ENCODE measurements at regions not wholly inside any gene's neighbourhood (a gene's known extent, or its start where the extent isn't known, plus 50 kb on each side); places are given as distances from the start of the nearest gene placed in this dataset.

DNA sequence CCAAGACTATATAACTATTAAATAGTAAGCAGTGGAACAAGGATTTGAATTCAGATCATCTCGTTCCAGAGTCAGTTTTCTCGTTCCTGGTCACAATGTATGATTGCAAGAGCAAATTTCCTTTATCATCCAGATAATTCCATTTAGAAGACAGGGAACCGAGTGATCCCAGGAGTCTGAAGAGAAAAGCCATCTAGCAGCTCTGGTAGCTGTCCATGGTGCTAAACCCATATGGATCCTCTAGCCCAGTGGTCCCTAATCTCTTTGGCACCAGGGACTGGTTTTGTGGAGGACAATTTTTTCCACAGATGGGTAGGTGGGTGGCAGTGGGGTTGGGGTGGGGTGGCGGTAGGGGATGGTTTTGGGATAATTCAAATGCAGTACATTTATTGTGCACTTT is 229.4 kb downstream of the PTPRU start:
- DNase-seq (ENCODE audit: low read depth in 6 of 9, low spot score in 9 of 9): peak in 2 of 9 donors; percentile 6 to 10
- H3K27me3 ChIP-seq (ENCODE audit: control insufficient read depth in 2 of 2, insufficient read depth in 1 of 2, low read length in 1 of 2): no peaks in the 10 kb centered on the region
- no peaks in the 10 kb centered on the region for H3K4me1 ChIP-seq (ENCODE audit: control insufficient read depth in 2 of 2, insufficient read depth in 2 of 2, low read length in 2 of 2)
- H3K36me3 ChIP-seq (ENCODE audit: control insufficient read depth in 2 of 2, insufficient read depth in 2 of 2, low read length in 1 of 2): no peaks in the 10 kb centered on the region
- no peaks in the 10 kb centered on the region for H3K9me3 ChIP-seq (ENCODE audit: control insufficient read depth in 2 of 2, insufficient read depth in 1 of 2, low read length in 1 of 2)
- no peak overlapping the region for H3K27ac ChIP-seq (ENCODE audit: low read depth in 1 of 2, low read length in 1 of 2)
- no peak overlapping the region for H3K4me3 ChIP-seq (ENCODE audit: low read length in 2 of 2)
- WGBS: 90% methylated on average over 4 of the region's 4 CpGs

GRCh38 chr1:29462096-29462495 is 225.8 kb downstream of the PTPRU start:
- no peaks in the 10 kb centered on the region for H3K36me3 ChIP-seq (ENCODE audit: control insufficient read depth in 2 of 2, insufficient read depth in 2 of 2, low read length in 1 of 2)
- no peaks in the 10 kb centered on the region for H3K9me3 ChIP-seq (ENCODE audit: control insufficient read depth in 2 of 2, insufficient read depth in 1 of 2, low read length in 1 of 2)
- 85% methylated on average over 7 of the region's 7 CpGs for WGBS
- H3K4me3 ChIP-seq (ENCODE audit: low read length in 2 of 2): no peak overlapping the region
- H3K27me3 ChIP-seq (ENCODE audit: control insufficient read depth in 2 of 2, insufficient read depth in 1 of 2, low read length in 1 of 2): peaks cover 0 to 3% of the 10 kb centered on the region in 2 donors
- DNase-seq (ENCODE audit: low read depth in 6 of 9, low spot score in 9 of 9): no peak
- no peaks in the 10 kb centered on the region for H3K4me1 ChIP-seq (ENCODE audit: control insufficient read depth in 2 of 2, insufficient read depth in 2 of 2, low read length in 2 of 2)
- no peak overlapping the region for H3K27ac ChIP-seq (ENCODE audit: low read depth in 1 of 2, low read length in 1 of 2)

GRCh38 chr1:29461115-29461739 is 224.9 kb downstream of the PTPRU start:
- 91% methylated on average over 7 of the region's 7 CpGs for WGBS
- Histone ChIP-seq H3K27me3 (ENCODE audit: control insufficient read depth in 2 of 2, insufficient read depth in 1 of 2, low read length in 1 of 2) (peaks cover 0 to 3% of the 10 kb centered on the region in 2 donors), H3K36me3 (ENCODE audit: control insufficient read depth in 2 of 2, insufficient read depth in 2 of 2, low read length in 1 of 2) (no peaks in the 10 kb centered on the region), H3K4me1 (ENCODE audit: control insufficient read depth in 2 of 2, insufficient read depth in 2 of 2, low read length in 2 of 2) (no peaks in the 10 kb centered on the region), H3K27ac (ENCODE audit: low read depth in 1 of 2, low read length in 1 of 2) (no peak overlapping the region), H3K9me3 (ENCODE audit: control insufficient read depth in 2 of 2, insufficient read depth in 1 of 2, low read length in 1 of 2) (no peaks in the 10 kb centered on the region), H3K4me3 (ENCODE audit: low read length in 2 of 2) (no peak overlapping the region)
- no peak for DNase-seq (ENCODE audit: low read depth in 6 of 9, low spot score in 9 of 9)

- no peak for DNase-seq (ENCODE audit: low read depth in 6 of 9, low spot score in 9 of 9)
Measured at GRCh38 chr1:29460694-29461093, 224.4 kb downstream of the PTPRU start.

DNA sequence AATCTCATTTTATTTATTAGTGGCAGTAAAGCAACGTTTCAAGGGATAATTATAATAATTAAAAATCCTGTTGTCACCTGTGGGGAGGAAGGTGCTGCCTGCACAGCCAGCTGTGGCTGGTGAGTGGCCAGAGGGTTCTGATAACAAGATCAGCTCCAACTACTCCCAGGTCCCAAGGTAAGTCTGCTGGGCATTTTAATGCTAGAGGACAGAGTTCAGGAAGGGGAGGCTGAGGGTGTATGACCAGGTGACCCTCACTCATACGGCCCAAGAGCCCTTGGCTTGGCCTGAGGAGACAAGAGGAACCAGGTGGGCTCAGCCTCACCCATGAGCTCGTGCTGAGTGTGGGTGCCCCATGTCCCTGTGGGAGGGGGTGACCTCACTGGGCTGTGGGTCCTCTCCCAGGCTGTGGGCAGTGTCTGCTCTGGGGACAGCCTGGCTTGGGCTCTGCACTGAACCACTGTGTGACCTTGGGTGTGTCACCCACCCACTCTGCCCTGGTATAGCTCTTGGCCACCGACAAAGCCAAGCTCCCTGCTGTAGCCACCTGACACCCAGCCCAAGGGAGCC is 223.8 kb downstream of the PTPRU start:
- Histone ChIP-seq H3K4me3 (ENCODE audit: low read length in 2 of 2) (no peak overlapping the region), H3K27me3 (ENCODE audit: control insufficient read depth in 2 of 2, insufficient read depth in 1 of 2, low read length in 1 of 2) (peaks cover 0 to 3% of the 10 kb centered on the region in 2 donors), H3K36me3 (ENCODE audit: control insufficient read depth in 2 of 2, insufficient read depth in 2 of 2, low read length in 1 of 2) (no peaks in the 10 kb centered on the region), H3K27ac (ENCODE audit: low read depth in 1 of 2, low read length in 1 of 2) (no peak overlapping the region), H3K4me1 (ENCODE audit: control insufficient read depth in 2 of 2, insufficient read depth in 2 of 2, low read length in 2 of 2) (no peaks in the 10 kb centered on the region), H3K9me3 (ENCODE audit: control insufficient read depth in 2 of 2, insufficient read depth in 1 of 2, low read length in 1 of 2) (no peaks in the 10 kb centered on the region)
- 75% methylated on average over 4 of the region's 4 CpGs for WGBS
- no peak for DNase-seq (ENCODE audit: low read depth in 6 of 9, low spot score in 9 of 9)

More at GRCh38 chr1:29460694-29461093, 224.4 kb downstream of the PTPRU start:
- H3K36me3 ChIP-seq (ENCODE audit: control insufficient read depth in 2 of 2, insufficient read depth in 2 of 2, low read length in 1 of 2): no peaks in the 10 kb centered on the region
- no peak overlapping the region for H3K4me3 ChIP-seq (ENCODE audit: low read length in 2 of 2)
- H3K27ac ChIP-seq (ENCODE audit: low read depth in 1 of 2, low read length in 1 of 2): no peak overlapping the region
- H3K27me3 ChIP-seq (ENCODE audit: control insufficient read depth in 2 of 2, insufficient read depth in 1 of 2, low read length in 1 of 2): peaks cover 0 to 3% of the 10 kb centered on the region in 2 donors
- no peaks in the 10 kb centered on the region for H3K9me3 ChIP-seq (ENCODE audit: control insufficient read depth in 2 of 2, insufficient read depth in 1 of 2, low read length in 1 of 2)
- no peaks in the 10 kb centered on the region for H3K4me1 ChIP-seq (ENCODE audit: control insufficient read depth in 2 of 2, insufficient read depth in 2 of 2, low read length in 2 of 2)

GRCh38 chr1:29459620-29459945 is 223.3 kb downstream of the PTPRU start:
- H3K9me3 ChIP-seq (ENCODE audit: control insufficient read depth in 2 of 2, insufficient read depth in 1 of 2, low read length in 1 of 2): no peaks in the 10 kb centered on the region
- no peak for DNase-seq (ENCODE audit: low read depth in 6 of 9, low spot score in 9 of 9)
- H3K36me3 ChIP-seq (ENCODE audit: control insufficient read depth in 2 of 2, insufficient read depth in 2 of 2, low read length in 1 of 2): no peaks in the 10 kb centered on the region
- no peaks in the 10 kb centered on the region for H3K4me1 ChIP-seq (ENCODE audit: control insufficient read depth in 2 of 2, insufficient read depth in 2 of 2, low read length in 2 of 2)
- 84% methylated on average over 6 of the region's 6 CpGs for WGBS
- no peak overlapping the region for H3K27ac ChIP-seq (ENCODE audit: low read depth in 1 of 2, low read length in 1 of 2)
- H3K27me3 ChIP-seq (ENCODE audit: control insufficient read depth in 2 of 2, insufficient read depth in 1 of 2, low read length in 1 of 2): peaks cover 0 to 3% of the 10 kb centered on the region in 2 donors
- no peak overlapping the region for H3K4me3 ChIP-seq (ENCODE audit: low read length in 2 of 2)

- peaks cover 0 to 3% of the 10 kb centered on the region in 2 donors for H3K27me3 ChIP-seq (ENCODE audit: control insufficient read depth in 2 of 2, insufficient read depth in 1 of 2, low read length in 1 of 2)
- WGBS: 73% methylated on average over 8 of the region's 8 CpGs
- H3K27ac ChIP-seq (ENCODE audit: low read depth in 1 of 2, low read length in 1 of 2): no peak overlapping the region
Measured at GRCh38 chr1:29458737-29459619, 222.7 kb downstream of the PTPRU start.

DNA sequence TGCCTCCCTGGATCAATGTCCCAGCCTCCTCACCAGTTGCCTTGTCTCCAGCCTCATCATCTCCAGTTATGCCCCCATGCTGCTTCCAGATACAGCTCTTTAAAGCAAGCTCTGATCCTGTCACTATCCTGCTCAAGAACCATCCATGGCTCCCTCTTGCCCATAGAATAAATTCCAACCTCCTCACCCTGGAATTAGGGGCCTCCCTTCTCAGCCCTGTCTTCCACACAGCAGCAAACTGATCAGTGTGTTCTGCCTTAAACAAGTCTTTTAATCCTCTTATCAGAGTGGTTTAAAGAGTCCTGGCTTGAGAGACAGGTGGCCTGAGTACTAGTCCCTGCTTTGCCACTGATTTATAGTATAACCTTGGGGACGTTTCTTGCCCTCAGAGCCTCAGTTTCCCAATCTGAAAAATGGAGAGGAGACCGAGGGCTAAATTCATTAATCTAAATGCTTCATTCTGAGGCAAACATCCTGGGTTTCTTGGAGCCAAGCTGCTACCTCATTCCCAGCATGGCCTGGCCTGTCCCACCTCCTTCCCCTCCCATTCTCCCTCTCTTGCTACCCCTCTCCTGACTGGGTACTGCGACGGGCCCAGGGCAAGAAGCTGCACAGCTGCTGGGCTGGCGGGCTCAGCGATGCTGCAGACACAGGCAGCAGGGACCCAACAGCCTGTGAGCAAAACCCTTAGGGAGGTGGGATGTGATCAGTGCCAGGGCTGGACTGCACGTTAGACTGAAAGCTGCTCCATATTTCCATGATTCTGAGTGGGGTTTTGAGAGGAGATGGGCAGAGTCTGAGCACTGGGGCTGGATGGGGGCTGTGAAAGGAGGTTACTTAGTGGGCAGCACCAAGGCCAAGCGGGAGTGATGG is 221.4 kb downstream of the PTPRU start:
- Histone ChIP-seq H3K27me3 (ENCODE audit: control insufficient read depth in 2 of 2, insufficient read depth in 1 of 2, low read length in 1 of 2) (peaks cover 0 to 3% of the 10 kb centered on the region in 2 donors), H3K27ac (ENCODE audit: low read depth in 1 of 2, low read length in 1 of 2) (no peak overlapping the region), H3K4me1 (ENCODE audit: control insufficient read depth in 2 of 2, insufficient read depth in 2 of 2, low read length in 2 of 2) (no peaks in the 10 kb centered on the region), H3K4me3 (ENCODE audit: low read length in 2 of 2) (no peak overlapping the region), H3K36me3 (ENCODE audit: control insufficient read depth in 2 of 2, insufficient read depth in 2 of 2, low read length in 1 of 2) (no peaks in the 10 kb centered on the region), H3K9me3 (ENCODE audit: control insufficient read depth in 2 of 2, insufficient read depth in 1 of 2, low read length in 1 of 2) (no peaks in the 10 kb centered on the region)
- no peak for DNase-seq (ENCODE audit: low read depth in 6 of 9, low spot score in 9 of 9)
- WGBS: 74% methylated on average over 8 of the region's 8 CpGs

More at GRCh38 chr1:29458737-29459619, 222.7 kb downstream of the PTPRU start:
- Histone ChIP-seq H3K36me3 (ENCODE audit: control insufficient read depth in 2 of 2, insufficient read depth in 2 of 2, low read length in 1 of 2) (no peaks in the 10 kb centered on the region), H3K4me1 (ENCODE audit: control insufficient read depth in 2 of 2, insufficient read depth in 2 of 2, low read length in 2 of 2) (no peaks in the 10 kb centered on the region), H3K4me3 (ENCODE audit: low read length in 2 of 2) (no peak overlapping the region), H3K9me3 (ENCODE audit: control insufficient read depth in 2 of 2, insufficient read depth in 1 of 2, low read length in 1 of 2) (no peaks in the 10 kb centered on the region)
- no peak for DNase-seq (ENCODE audit: low read depth in 6 of 9, low spot score in 9 of 9)
